Ovary (tissue), 7 donors: ENCODE measurements at regions not wholly inside any gene's neighbourhood (a gene's known extent, or its start where the extent isn't known, plus 50 kb on each side); places are given as distances from the start of the nearest gene placed in this dataset.

Source experiments
- DNase-seq, 5 donors: peaks; one replicate each; pipeline ENCODE4 v3.0.0-alpha.2; 2019 to 2020
- H3K27ac ChIP-seq, 2 donors: fragments of 200-600 bp; one replicate each; pipeline versions ENCODE4 v1.5.1 to v1.8.0; 2019 to 2022
- H3K27me3 ChIP-seq: fragments of 200-600 bp; one replicate; pipeline ENCODE4 v1.8.0; 2022
- H3K36me3 ChIP-seq: fragments of 200-600 bp; sonication (generic); one replicate; pipeline ENCODE4 v1.5.1; 2019
- H3K4me1 ChIP-seq: one replicate; pipeline ENCODE4 v1.8.1; 2013; ENCODE audit warnings: mild to moderate bottlenecking, moderate library complexity; ENCODE audit not compliant: insufficient read depth
- H3K4me3 ChIP-seq: fragments of 200-600 bp; sonication (generic); one replicate; pipeline ENCODE4 v1.5.1; 2017
- H3K9me3 ChIP-seq, 2 donors: fragments of 200-600 bp in 1 of 2; sonication (generic) in 1 of 2; one replicate each; pipeline versions ENCODE4 v1.5.1 to v1.8.1; 2013 to 2019; ENCODE audit warnings: mild to moderate bottlenecking in 1 of 2, moderate library complexity in 1 of 2
- CTCF ChIP-seq, 3 donors: fragments of 450-650 bp in 2 of 3; fragments of 200-600 bp in 1 of 3; IDR thresholded peaks; one replicate each; pipeline versions ENCODE4 v1.5.1 to v1.8.0; 2016 to 2022; ENCODE audit warnings: antibody characterized with exemption in 3 of 3, mild to moderate bottlenecking in 1 of 3
- EP300 ChIP-seq: sonication (generic); formaldehyde crosslinking; IDR thresholded peaks from one replicate; pipeline ENCODE4 v1.6.1; 2017; ENCODE audit warnings: antibody characterized with exemption
- POLR2A ChIP-seq: fragments of 450-650 bp; IDR thresholded peaks from one replicate; pipeline ENCODE4 v1.6.1; 2017; ENCODE audit warnings: antibody characterized with exemption, mild to moderate bottlenecking, moderate library complexity
- WGBS, 3 donors: extraction: QIAGEN DNeasy Blood & Tissue Kit in 1 of 3; methylation state at CpG; one replicate each; pipeline versions ENCODE4 v1.1.5 to v1.1.7; 2013 to 2017; 5-methylcytosine and 5-hydroxymethylcytosine counted together
- intact Hi-C, 4 donors: fragments of 100-400 bp; cut with DNase I; formaldehyde crosslinking; loops; one replicate each; pipeline versions ENCODE4 v1.11.0 to v1.15.1; 2022 to 2023
- donor health status: DM: no; HTN: no; CAD: no; lungs with moderate emphysema.
- donor health status: DM: no; HTN: no; CAD: no.
- donor health status: Bipolar disorder and iron deficiency.
- donor health status: DM: no; HTN: no; CAD: no.
- donor health status: DM: yes; HTN: yes; CAD: no.

DNA sequence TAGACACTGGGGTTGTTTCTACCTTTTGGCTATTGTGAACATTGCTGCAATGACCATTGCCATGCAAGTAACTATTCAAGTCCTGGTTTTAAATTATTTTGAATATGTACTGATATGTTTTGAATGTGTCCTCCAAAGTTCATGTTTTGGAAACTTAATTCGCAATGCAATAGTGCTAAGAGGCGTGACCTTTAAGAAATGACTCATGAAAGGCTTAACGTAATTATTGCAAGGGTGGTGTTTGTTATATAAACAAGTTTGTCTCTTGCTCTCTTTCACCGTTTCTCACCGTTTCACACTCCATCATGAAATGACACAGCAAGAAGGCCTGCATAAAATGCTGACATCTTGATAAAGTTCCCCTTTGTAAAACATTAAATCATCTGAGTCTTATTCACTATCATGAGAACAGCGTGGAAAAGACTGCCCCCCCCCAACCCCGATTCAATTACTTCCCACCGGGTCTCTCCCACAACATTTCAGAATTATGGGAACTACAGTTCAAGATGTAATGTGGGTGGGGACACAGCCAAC is 506.9 kb upstream of the FAM47C start:
- no peaks in the 10 kb centered on the region for H3K36me3 ChIP-seq
- WGBS, 3 donors: 77 to 83% (median 80%) methylated on average over 8 of the region's 8 CpGs
- DNase-seq: no peak

GRCh38 chrX:36504625-36505024 is 503.5 kb upstream of the FAM47C start:
- no peak for DNase-seq
- Histone ChIP-seq H3K4me1 (no peaks in the 10 kb centered on the region), H3K27me3 (no peaks in the 10 kb centered on the region), H3K27ac (no peak overlapping the region), H3K36me3 (no peaks in the 10 kb centered on the region), H3K4me3 (no peak overlapping the region), H3K9me3 (no peaks in the 10 kb centered on the region)
- TF ChIP-seq CTCF (IDR thresholded peaks at IDR 0.05): no peak
- no peak for TF ChIP-seq EP300
- no peak for TF ChIP-seq POLR2A
- intact Hi-C loops: no loop called here

More for the DNA sequence above, 506.9 kb upstream of the FAM47C start:
- H3K4me3 ChIP-seq: no peak overlapping the region
- no peaks in the 10 kb centered on the region for H3K9me3 ChIP-seq
- H3K27me3 ChIP-seq: no peaks in the 10 kb centered on the region
- intact Hi-C loops: no loop called here
- no peak for TF ChIP-seq POLR2A
- H3K4me1 ChIP-seq: no peaks in the 10 kb centered on the region
- H3K27ac ChIP-seq: no peak overlapping the region

DNA sequence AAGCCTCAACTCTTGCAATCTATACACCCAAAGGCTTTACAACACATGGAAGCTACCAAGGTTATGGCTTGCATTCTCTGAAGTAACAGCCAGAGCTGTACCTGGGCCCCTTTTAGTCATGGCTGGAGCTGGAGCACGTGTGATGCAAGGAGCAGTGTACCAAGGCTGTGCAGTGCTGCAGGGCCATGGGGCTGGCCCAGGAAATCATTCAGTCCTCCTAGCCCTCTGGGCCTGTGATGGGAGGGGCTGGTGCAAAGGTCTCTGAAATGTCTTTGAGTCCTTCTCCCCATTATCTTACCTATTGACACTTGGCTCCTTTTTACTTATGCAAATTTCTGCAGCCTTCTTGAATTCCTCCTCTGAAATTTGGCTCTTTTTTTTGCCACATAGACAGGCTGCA is 500.1 kb upstream of the FAM47C start:
- intact Hi-C loops: no loop called here
- no peaks in the 10 kb centered on the region for H3K9me3 ChIP-seq
- WGBS, 3 donors: 29 to 43% (median 41%) methylated on average over 1 of the region's 1 CpG
- H3K4me1 ChIP-seq: no peaks in the 10 kb centered on the region
- H3K36me3 ChIP-seq: no peaks in the 10 kb centered on the region
- no peak overlapping the region for H3K4me3 ChIP-seq
- TF ChIP-seq CTCF (IDR thresholded peaks at IDR 0.05) (no peak), EP300 (no peak), POLR2A (no peak)
- no peak overlapping the region for H3K27ac ChIP-seq
- DNase-seq: no peak
- H3K27me3 ChIP-seq: no peaks in the 10 kb centered on the region

- no peak overlapping the region for H3K4me3 ChIP-seq
- H3K36me3 ChIP-seq: no peaks in the 10 kb centered on the region
- intact Hi-C loops: no loop called here
- no peak overlapping the region for H3K27ac ChIP-seq
- no peak for DNase-seq
- no peaks in the 10 kb centered on the region for H3K4me1 ChIP-seq
- TF ChIP-seq EP300 (no peak), POLR2A (no peak), CTCF (IDR thresholded peaks at IDR 0.05) (no peak)
- no peaks in the 10 kb centered on the region for H3K9me3 ChIP-seq
- no peaks in the 10 kb centered on the region for H3K27me3 ChIP-seq
Measured at GRCh38 chrX:36510736-36511135, 497.4 kb upstream of the FAM47C start.

DNA sequence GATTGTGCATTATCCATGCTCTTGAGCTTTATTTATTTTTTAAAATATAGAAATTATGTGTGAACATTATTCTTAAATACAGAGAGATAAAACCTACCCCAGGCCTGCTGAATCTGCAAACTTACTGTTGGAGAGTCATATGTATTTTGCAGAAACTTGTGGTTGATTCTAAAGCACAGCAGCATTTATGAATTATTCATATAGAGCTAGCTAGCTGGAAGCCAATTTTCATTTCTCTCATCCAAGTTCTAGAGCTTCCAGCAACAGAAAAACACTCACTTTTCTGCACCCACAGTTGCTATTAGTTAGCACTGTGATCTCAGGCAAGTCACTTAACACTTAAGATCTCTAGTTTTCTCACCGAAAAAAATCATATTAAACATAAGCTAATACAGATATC is 479.5 kb upstream of the FAM47C start:
- H3K27ac ChIP-seq: no peak overlapping the region
- H3K4me3 ChIP-seq: no peak overlapping the region
- no peaks in the 10 kb centered on the region for H3K36me3 ChIP-seq
- H3K27me3 ChIP-seq: no peaks in the 10 kb centered on the region
- WGBS, 3 donors: 51 to 70% (median 62%) methylated on average over 1 of the region's 1 CpG
- no peak for DNase-seq
- H3K4me1 ChIP-seq: no peaks in the 10 kb centered on the region
- intact Hi-C loops: no loop called here
- no peaks in the 10 kb centered on the region for H3K9me3 ChIP-seq
- no peak for TF ChIP-seq POLR2A
- TF ChIP-seq EP300: no peak
- TF ChIP-seq CTCF (IDR thresholded peaks at IDR 0.05): no peak
